Osteoblast (primary cell): ENCODE measurements at regions not wholly inside any gene's neighbourhood (a gene's known extent, or its start where the extent isn't known, plus 50 kb on each side); places are given as distances from the start of the nearest gene placed in this dataset.

Experiments
- DNase-seq: peaks from one replicate; pipeline ENCODE4 v3.0.0; 2011; ENCODE audit warnings: low spot score, mixed read lengths; ENCODE audit not compliant: insufficient read length; ENCODE audit errors: missing footprints
- H2AFZ ChIP-seq: 2 replicates; pipeline ENCODE4 v1.6.0; 2011; ENCODE audit warnings: mild to moderate bottlenecking, low read length
- H3K27ac ChIP-seq: 2 replicates; pipeline ENCODE4 v1.5.1; 2011; ENCODE audit warnings: mild to moderate bottlenecking, low read depth, low read length, moderate library complexity
- H3K27me3 ChIP-seq: 2 replicates; pipeline ENCODE4 v1.6.0; 2012; ENCODE audit warnings: mild to moderate bottlenecking, control low read depth, inconsistent platforms, low read length, moderate library complexity; ENCODE audit not compliant: insufficient read depth
- H3K36me3 ChIP-seq: 2 replicates; pipeline ENCODE4 v1.5.1; 2011; ENCODE audit warnings: mild to moderate bottlenecking, low read length, control low read depth, moderate library complexity; ENCODE audit not compliant: insufficient read depth
- H3K4me1 ChIP-seq: 2 replicates; pipeline ENCODE4 v1.5.1; 2011; ENCODE audit warnings: mild to moderate bottlenecking, low read length, control low read depth, moderate library complexity; ENCODE audit not compliant: insufficient read depth
- H3K4me2 ChIP-seq: 2 replicates; pipeline ENCODE4 v1.6.0; 2011; ENCODE audit warnings: mild to moderate bottlenecking, low read length; ENCODE audit not compliant: insufficient read depth
- H3K4me3 ChIP-seq: fragments of 200-600 bp; sonication (generic); 3 replicates; pipeline ENCODE4 v1.5.1; 2012; ENCODE audit warnings: mild to moderate bottlenecking, low read length, inconsistent platforms; ENCODE audit not compliant: insufficient read depth
- H3K79me2 ChIP-seq: 2 replicates; pipeline ENCODE4 v1.6.0; 2012; ENCODE audit warnings: mild to moderate bottlenecking, low read length, control low read depth, inconsistent platforms; ENCODE audit not compliant: insufficient read depth
- H3K9me3 ChIP-seq: 2 replicates; pipeline ENCODE4 v1.5.1; 2011; ENCODE audit warnings: low read depth, low read length, control low read depth
- H4K20me1 ChIP-seq: 2 replicates; pipeline ENCODE4 v1.6.0; 2012; ENCODE audit warnings: mild to moderate bottlenecking, low read length, control low read depth; ENCODE audit not compliant: insufficient read depth
- TF ChIP-seq, protein P1 (sequence below): IDR thresholded peaks from 2 replicates; pipeline ENCODE4 v1.5.1; 2011; ENCODE audit warnings: mild to moderate bottlenecking, low read depth, low read length, moderate library complexity; ENCODE audit errors: extremely low read depth

DNA sequence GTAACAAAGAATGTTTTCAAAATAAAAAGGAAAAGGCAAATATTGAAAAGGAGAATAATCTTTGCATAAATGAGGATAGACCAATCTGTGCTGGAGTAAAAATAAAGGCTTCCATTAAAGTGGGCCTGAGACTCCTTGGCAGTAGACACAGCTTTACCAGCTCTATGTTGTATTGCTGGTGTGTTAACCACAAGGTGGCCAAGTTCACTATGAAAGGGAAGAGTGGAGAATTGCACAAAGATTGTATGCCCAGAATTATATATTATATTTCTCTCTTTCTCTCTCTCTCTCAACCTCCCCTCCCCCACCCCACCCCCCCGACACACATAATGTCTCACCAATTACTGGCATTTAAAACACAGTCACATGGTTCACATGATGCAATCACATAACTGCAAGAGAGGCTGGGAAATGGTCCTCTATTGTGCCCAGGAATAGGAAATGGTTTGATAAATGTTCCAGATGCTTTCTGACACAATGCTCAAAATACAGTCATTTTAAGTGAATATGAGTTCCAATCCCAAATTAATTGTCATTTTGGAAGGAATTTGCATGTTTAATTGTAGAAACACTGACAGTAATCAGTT, 222.6 kb upstream of the SYT1 start:
- Histone ChIP-seq H3K27me3 (no peaks in the 10 kb centered on the region), H3K9me3 (no peaks in the 10 kb centered on the region)

DNA sequence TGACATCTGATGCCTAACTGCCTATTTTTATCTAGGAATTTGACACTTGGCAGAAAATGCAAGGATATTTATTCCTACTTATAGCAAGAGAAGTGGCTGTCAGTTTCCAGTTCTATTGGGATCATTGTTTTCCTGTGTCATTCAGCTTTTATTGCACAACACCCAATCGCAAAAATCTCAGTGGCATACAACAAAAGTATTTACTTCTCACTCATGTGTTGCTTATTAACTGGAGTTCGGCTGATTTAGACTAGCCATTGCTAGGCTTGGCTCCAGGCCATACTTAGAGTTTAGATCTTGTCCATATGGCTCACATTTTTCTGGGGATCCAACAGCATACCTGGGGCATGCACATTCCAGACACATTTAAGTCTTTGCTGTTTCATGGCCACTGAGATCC, 218.6 kb upstream of the SYT1 start:
- Histone ChIP-seq H3K27me3 (no peaks in the 10 kb centered on the region), H4K20me1 (no peaks in the 10 kb centered on the region), H2AFZ (no peak overlapping the region), H3K9me3 (no peaks in the 10 kb centered on the region), H3K4me2 (no peak overlapping the region), H3K4me3 (no peak overlapping the region), H3K27ac (no peak overlapping the region), H3K79me2 (no peaks in the 10 kb centered on the region), H3K36me3 (no peaks in the 10 kb centered on the region), H3K4me1 (no peaks in the 10 kb centered on the region)
- DNase-seq, result no peak
- TF ChIP-seq, protein P1, sequence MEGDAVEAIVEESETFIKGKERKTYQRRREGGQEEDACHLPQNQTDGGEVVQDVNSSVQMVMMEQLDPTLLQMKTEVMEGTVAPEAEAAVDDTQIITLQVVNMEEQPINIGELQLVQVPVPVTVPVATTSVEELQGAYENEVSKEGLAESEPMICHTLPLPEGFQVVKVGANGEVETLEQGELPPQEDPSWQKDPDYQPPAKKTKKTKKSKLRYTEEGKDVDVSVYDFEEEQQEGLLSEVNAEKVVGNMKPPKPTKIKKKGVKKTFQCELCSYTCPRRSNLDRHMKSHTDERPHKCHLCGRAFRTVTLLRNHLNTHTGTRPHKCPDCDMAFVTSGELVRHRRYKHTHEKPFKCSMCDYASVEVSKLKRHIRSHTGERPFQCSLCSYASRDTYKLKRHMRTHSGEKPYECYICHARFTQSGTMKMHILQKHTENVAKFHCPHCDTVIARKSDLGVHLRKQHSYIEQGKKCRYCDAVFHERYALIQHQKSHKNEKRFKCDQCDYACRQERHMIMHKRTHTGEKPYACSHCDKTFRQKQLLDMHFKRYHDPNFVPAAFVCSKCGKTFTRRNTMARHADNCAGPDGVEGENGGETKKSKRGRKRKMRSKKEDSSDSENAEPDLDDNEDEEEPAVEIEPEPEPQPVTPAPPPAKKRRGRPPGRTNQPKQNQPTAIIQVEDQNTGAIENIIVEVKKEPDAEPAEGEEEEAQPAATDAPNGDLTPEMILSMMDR, result no peak

More for the DNA sequence above, 222.6 kb upstream of the SYT1 start:
- Histone ChIP-seq H2AFZ (no peak overlapping the region), H3K4me3 (no peak overlapping the region), H3K4me1 (no peaks in the 10 kb centered on the region), H3K36me3 (no peaks in the 10 kb centered on the region), H4K20me1 (no peaks in the 10 kb centered on the region), H3K27ac (no peak overlapping the region), H3K79me2 (no peaks in the 10 kb centered on the region), H3K4me2 (no peak overlapping the region)
- DNase-seq, result peak; percentile 3
- TF ChIP-seq, protein P1, result peak; percentile 25

DNA sequence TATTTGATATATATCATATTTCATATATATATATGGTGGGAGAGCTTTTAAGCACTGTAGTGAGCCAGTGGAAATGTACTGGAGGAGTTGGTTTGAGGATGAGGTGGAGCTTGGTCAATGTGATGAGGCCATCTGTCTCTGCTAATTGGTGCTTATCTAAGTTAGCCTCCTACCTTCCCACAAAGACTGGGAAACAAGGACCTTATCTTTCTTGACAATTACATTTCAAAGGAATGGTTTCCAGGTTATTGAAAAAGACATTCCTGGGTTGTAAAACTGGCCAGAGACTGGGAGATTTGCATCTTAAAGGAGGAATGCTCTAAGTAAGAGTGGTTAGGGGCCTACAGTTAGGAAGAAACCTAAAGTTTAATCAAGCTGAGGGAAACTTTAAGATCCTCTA, 212.8 kb upstream of the SYT1 start:
- H3K36me3 ChIP-seq, result no peaks in the 10 kb centered on the region
- DNase-seq, result no peak
- H2AFZ ChIP-seq, result no peak overlapping the region
- H4K20me1 ChIP-seq, result no peaks in the 10 kb centered on the region
- no peaks in the 10 kb centered on the region for H3K9me3 ChIP-seq
- H3K27ac ChIP-seq, result no peak overlapping the region
- no peaks in the 10 kb centered on the region for H3K79me2 ChIP-seq
- no peak overlapping the region for H3K4me2 ChIP-seq
- TF ChIP-seq, protein P1, result no peak
- H3K27me3 ChIP-seq, result no peaks in the 10 kb centered on the region
- no peaks in the 10 kb centered on the region for H3K4me1 ChIP-seq
- no peak overlapping the region for H3K4me3 ChIP-seq

DNA sequence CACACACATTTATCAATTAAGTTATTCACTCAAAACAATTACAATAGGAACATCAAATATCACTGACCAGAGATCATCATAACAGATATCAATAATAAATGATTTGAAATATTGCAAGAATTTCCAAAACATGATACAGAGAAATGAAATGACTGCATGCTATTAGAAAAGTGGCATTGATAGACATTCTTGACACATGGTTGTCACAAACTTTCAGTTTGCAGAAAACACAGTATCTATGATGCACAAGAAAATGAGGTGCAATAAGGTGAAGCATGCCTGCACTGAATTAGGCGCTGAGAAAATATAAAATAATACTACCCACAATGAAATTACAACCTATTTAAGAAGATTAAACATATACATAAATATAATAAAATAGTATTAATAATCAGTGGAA, 198.0 kb upstream of the SYT1 start:
- Histone ChIP-seq H2AFZ (no peak overlapping the region), H3K27me3 (no peaks in the 10 kb centered on the region), H3K4me1 (peaks cover 5% of the 10 kb centered on the region), H3K4me2 (no peak overlapping the region), H3K9me3 (no peaks in the 10 kb centered on the region), H3K27ac (no peak overlapping the region), H3K36me3 (no peaks in the 10 kb centered on the region), H3K4me3 (no peak overlapping the region), H4K20me1 (no peaks in the 10 kb centered on the region), H3K79me2 (no peaks in the 10 kb centered on the region)
- DNase-seq, result no peak
- TF ChIP-seq, protein P1, result no peak
